Epithelial cell of proximal tubule (primary cell): ENCODE measurements at regions not wholly inside any gene's neighbourhood (a gene's known extent, or its start where the extent isn't known, plus 50 kb on each side); places are given as distances from the start of the nearest gene placed in this dataset.

ENCODE experiments used
- DNase-seq: peaks from one replicate; pipeline ENCODE4 v3.0.0-alpha.2; 2011; ENCODE audit warnings: low read depth
- H3K4me3 ChIP-seq: 2 replicates; pipeline ENCODE4 v1.5.1; 2011; ENCODE audit warnings: low read depth, mild to moderate bottlenecking, low read length
- TF ChIP-seq, protein P1 (sequence below): conservative IDR thresholded peaks from 2 replicates; pipeline ENCODE4 v1.5.1; 2012; ENCODE audit warnings: low read depth, mild to moderate bottlenecking, low read length

DNA sequence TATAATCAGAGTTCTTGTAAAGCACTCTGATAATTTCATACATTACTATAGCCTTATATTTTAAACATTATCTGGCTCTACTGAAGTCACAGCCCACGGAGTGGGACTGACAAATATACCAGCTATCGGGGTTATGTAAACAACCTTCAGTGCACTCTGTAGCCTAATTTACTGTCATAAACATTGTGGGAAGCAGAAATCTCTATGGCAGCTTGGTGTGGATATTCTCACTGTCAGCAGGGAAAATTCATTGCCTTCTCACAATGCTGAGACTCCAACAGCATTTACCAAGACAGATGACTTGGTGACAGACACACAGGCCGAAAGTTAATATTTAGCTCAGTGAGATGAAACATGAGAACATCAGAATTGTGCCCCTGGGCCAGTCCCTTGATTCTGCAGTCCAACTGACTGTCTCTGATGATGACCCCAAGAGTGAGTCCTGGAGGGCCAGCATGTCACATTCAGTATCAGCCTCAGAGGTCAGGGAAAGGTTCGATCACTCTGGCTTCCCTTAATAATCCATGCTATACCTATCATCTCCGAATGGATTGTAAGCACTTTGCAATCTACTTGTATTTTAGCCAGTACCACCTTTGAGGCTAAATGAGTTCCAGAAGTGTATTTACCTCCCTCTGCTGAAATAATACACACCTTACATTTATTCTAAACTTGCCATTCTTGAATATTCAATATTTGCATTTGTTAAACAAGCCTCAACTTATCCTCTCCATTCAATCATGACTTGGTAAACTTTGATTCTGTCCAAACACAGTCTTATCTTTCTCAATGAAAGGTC, 146.2 kb upstream of the OSR1 start:
- TF ChIP-seq, protein P1, sequence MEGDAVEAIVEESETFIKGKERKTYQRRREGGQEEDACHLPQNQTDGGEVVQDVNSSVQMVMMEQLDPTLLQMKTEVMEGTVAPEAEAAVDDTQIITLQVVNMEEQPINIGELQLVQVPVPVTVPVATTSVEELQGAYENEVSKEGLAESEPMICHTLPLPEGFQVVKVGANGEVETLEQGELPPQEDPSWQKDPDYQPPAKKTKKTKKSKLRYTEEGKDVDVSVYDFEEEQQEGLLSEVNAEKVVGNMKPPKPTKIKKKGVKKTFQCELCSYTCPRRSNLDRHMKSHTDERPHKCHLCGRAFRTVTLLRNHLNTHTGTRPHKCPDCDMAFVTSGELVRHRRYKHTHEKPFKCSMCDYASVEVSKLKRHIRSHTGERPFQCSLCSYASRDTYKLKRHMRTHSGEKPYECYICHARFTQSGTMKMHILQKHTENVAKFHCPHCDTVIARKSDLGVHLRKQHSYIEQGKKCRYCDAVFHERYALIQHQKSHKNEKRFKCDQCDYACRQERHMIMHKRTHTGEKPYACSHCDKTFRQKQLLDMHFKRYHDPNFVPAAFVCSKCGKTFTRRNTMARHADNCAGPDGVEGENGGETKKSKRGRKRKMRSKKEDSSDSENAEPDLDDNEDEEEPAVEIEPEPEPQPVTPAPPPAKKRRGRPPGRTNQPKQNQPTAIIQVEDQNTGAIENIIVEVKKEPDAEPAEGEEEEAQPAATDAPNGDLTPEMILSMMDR, result no peak
- DNase-seq, result no peak
- no peak overlapping the region for H3K4me3 ChIP-seq

DNA sequence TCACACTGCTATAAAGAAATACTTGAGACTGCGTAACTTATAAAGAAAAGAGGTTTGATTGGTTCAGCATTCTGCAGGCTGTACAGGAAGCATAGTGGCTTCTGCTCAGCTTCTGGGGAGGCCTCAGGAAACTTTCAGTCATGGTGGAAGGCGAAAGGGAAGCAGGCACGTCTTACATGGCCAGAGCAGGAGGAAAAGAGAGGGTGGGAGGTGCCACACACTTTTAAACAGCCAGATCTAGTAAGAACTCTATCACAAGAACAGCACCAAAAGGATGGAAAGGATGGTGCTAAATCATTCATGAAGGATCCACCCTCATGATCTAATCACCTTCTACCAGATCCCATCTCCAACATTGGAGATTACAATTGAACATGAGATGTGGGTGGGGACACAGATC, 145.5 kb upstream of the OSR1 start:
- TF ChIP-seq, protein P1, result no peak
- no peak for DNase-seq
- no peak overlapping the region for H3K4me3 ChIP-seq

DNA sequence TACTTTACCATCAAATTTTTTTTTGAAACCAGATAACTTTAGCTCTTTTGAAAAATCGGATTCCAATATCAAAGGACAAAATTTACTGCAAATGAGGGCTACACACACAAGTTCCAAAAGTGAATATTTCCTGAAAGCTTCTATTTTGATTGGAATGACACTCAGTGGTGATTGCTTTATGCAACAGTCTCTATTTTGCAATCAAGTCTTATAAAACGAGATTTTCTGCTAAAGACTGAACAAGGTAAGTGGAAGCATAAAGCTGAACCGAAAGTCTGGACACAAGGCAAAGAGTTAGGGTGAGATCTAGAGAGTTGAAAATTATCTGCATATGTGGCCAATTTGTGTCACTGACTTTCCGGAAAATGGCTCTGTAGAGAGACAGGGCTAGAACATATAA, 145.0 kb upstream of the OSR1 start:
- no peak overlapping the region for H3K4me3 ChIP-seq
- no peak for DNase-seq
- TF ChIP-seq, protein P1, result no peak

DNA sequence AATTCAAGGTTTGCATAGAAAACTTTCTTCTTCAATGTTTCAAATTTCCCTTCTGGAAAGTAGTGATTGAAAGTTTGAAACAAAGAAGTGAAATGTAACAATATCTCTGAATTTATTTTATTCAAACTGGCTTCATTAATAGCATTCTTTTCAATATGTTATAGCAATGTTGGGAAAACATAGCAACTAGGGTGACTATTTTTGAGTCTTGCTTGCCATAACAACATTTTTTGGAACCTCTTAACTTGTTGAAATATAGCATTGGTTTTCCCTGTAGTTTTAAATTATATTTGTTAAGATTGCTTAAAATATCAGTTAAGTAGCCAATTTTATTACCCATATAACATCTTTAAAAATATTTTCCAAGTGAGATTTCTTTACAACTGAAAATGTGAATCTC, 141.7 kb upstream of the OSR1 start:
- no peak for DNase-seq
- TF ChIP-seq, protein P1, result no peak
- no peak overlapping the region for H3K4me3 ChIP-seq

DNA sequence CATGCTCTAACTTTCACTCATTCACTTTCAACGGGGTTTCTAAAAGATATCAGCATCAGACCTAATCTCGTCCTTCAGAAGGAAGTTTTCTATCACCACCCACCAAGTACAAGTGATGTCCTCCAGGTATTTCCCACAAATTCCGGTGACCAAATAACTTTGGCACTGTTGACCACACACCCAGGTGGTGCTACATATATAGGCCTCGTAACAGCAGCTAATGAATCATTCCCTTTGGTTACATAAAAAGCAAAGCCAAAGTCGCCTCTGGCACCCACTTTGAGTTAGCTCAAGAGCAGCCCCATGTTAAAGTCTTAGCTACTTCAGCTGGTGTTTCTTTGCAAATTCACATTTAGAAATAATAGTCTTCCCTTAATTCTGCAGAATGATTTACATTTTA, 138.2 kb upstream of the OSR1 start:
- TF ChIP-seq, protein P1, result no peak
- no peak overlapping the region for H3K4me3 ChIP-seq
- no peak for DNase-seq

DNA sequence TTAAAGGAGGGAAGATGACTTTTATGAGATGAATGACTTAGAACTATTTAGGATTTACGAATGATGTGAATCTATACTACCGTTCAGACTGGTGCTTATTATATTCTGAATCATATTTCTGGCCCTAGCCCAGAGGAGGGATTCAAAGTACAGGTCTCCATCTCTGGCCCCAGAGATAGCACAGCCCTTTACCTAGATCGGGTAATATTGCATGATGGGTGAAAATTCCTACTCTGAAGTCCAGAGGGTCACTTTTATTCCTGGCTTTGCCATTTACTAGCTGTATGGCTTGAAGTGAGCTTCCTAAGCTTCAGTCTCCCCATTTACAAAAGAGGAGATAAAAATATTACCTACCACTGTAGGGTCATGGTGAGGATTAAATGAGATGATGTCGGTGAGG, 135.8 kb upstream of the OSR1 start:
- TF ChIP-seq, protein P1, result no peak
- no peak for DNase-seq
- H3K4me3 ChIP-seq, result no peak overlapping the region

DNA sequence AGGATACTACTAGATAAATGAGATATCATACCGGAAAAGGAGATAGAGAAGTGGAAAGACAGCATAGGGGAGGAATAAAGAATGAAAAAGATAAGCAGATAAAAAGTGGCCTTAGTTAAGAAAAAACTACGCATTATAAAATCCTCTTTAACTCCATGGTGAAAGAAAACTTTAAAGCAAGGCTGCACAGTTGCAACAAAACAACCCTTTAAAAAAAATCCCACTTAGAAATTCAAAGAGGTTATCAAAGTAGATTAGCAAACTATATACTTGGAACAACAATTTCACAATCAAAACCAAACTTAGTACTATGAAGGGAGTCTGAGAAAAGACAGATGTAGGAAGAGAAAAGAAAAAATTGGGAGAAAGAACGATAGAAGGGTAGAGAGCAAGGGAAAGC, 133.4 kb upstream of the OSR1 start:
- no peak for DNase-seq
- TF ChIP-seq, protein P1, result no peak
- no peak overlapping the region for H3K4me3 ChIP-seq
